Liver (tissue), 7 donors: ENCODE measurements at regions not wholly inside any gene's neighbourhood (a gene's known extent, or its start where the extent isn't known, plus 50 kb on each side); places are given as distances from the start of the nearest gene placed in this dataset.

Source experiments
- DNase-seq: peaks from one replicate; pipeline ENCODE4 v3.0.0-alpha.2; 2017; ENCODE audit warnings: low spot score
- H3K27ac ChIP-seq, 2 donors: one replicate each; pipeline ENCODE4 v1.7.0; 2013; ENCODE audit warnings: inconsistent platforms in 2 of 2, low read length in 2 of 2, control low read depth in 1 of 2, low read depth in 1 of 2, mild to moderate bottlenecking in 1 of 2
- H3K27me3 ChIP-seq, 4 donors: one replicate each; pipeline versions ENCODE4 v1.6.1 to v1.7.0; 2013; ENCODE audit warnings: low read length in 3 of 4, inconsistent platforms in 1 of 4, mild to moderate bottlenecking in 1 of 4, moderate library complexity in 1 of 4; ENCODE audit not compliant: control insufficient read depth in 4 of 4, insufficient read depth in 4 of 4
- H3K36me3 ChIP-seq, 4 donors: one replicate each; pipeline versions ENCODE4 v1.6.1 to v1.7.0; 2013; ENCODE audit warnings: low read length in 3 of 4, mild to moderate bottlenecking in 3 of 4, low read depth in 1 of 4, moderate library complexity in 1 of 4; ENCODE audit not compliant: control insufficient read depth in 4 of 4, insufficient read depth in 3 of 4
- H3K4me1 ChIP-seq, 4 donors: one replicate each; pipeline versions ENCODE4 v1.6.1 to v1.7.0; 2013; ENCODE audit warnings: low read length in 3 of 4, mild to moderate bottlenecking in 3 of 4, moderate library complexity in 1 of 4; ENCODE audit not compliant: control insufficient read depth in 4 of 4, insufficient read depth in 4 of 4
- H3K4me3 ChIP-seq, 3 donors: one replicate each; pipeline versions ENCODE4 v1.6.1 to v1.7.0; 2013; ENCODE audit warnings: low read length in 3 of 3, control low read depth in 1 of 3, low read depth in 1 of 3, mild to moderate bottlenecking in 1 of 3
- H3K9ac ChIP-seq, 2 donors: one replicate each; pipeline ENCODE4 v1.7.0; 2013; ENCODE audit warnings: low read length in 2 of 2, mild to moderate bottlenecking in 2 of 2, moderate library complexity in 2 of 2, control low read depth in 1 of 2, low read depth in 1 of 2
- H3K9me3 ChIP-seq, 4 donors: one replicate each; pipeline versions ENCODE4 v1.6.1 to v1.7.0; 2013; ENCODE audit warnings: low read length in 3 of 4; ENCODE audit not compliant: control insufficient read depth in 4 of 4
- ATF3 ChIP-seq: IDR thresholded peaks from 2 replicates; pipeline ENCODE4 v1.6.1; 2016; ENCODE audit warnings: antibody characterized with exemption
- EGR1 ChIP-seq, 2 donors: IDR thresholded peaks; 2 replicates each; pipeline ENCODE4 v1.6.1; 2016 to 2018; ENCODE audit warnings: antibody characterized with exemption in 2 of 2, low read depth in 2 of 2
- FOXA1 ChIP-seq: IDR thresholded peaks from 2 replicates; pipeline ENCODE4 v1.6.1; 2016; ENCODE audit warnings: antibody characterized with exemption
- FOXA2 ChIP-seq: IDR thresholded peaks from 2 replicates; pipeline ENCODE4 v1.6.1; 2016; ENCODE audit warnings: antibody characterized with exemption
- GABPA ChIP-seq, 2 donors: IDR thresholded peaks in 1 of 2; conservative IDR thresholded peaks in 1 of 2; 2 replicates each; pipeline ENCODE4 v1.6.1; 2016; ENCODE audit warnings: antibody characterized with exemption in 2 of 2, mild to moderate bottlenecking in 1 of 2, moderate library complexity in 1 of 2
- HNF4A ChIP-seq, 2 donors: conservative IDR thresholded peaks; 2 replicates each; pipeline ENCODE4 v1.6.1; 2016; ENCODE audit warnings: antibody characterized with exemption in 2 of 2, mild to moderate bottlenecking in 2 of 2
- HNF4G ChIP-seq: IDR thresholded peaks from 2 replicates; pipeline ENCODE4 v1.6.1; 2016; ENCODE audit warnings: antibody characterized with exemption
- JUND ChIP-seq, 2 donors: IDR thresholded peaks; 2 replicates each; pipeline ENCODE4 v1.6.1; 2016; ENCODE audit warnings: antibody characterized with exemption in 2 of 2
- MAX ChIP-seq: IDR thresholded peaks from 2 replicates; pipeline ENCODE4 v1.6.1; 2016; ENCODE audit warnings: antibody characterized with exemption
- NR2F2 ChIP-seq: IDR thresholded peaks from 2 replicates; pipeline ENCODE4 v1.6.1; 2016; ENCODE audit warnings: antibody characterized with exemption
- RAD21 ChIP-seq, 2 donors: IDR thresholded peaks; 2 replicates each; pipeline ENCODE4 v1.6.1; 2016; ENCODE audit warnings: antibody characterized with exemption in 2 of 2, mild to moderate bottlenecking in 2 of 2
- REST ChIP-seq: IDR thresholded peaks from 2 replicates; pipeline ENCODE4 v1.6.1; 2016; ENCODE audit warnings: antibody characterized with exemption, mild to moderate bottlenecking
- RXRA ChIP-seq, 2 donors: IDR thresholded peaks; 2 replicates each; pipeline ENCODE4 v1.6.1; 2017 to 2018; ENCODE audit warnings: antibody characterized with exemption in 2 of 2, mild to moderate bottlenecking in 1 of 2
- SP1 ChIP-seq: IDR thresholded peaks from 2 replicates; pipeline ENCODE4 v1.6.1; 2018; ENCODE audit warnings: antibody characterized with exemption, mild to moderate bottlenecking
- TAF1 ChIP-seq: conservative IDR thresholded peaks from 2 replicates; pipeline ENCODE4 v1.6.1; 2016; ENCODE audit warnings: antibody characterized with exemption, mild to moderate bottlenecking
- YY1 ChIP-seq: IDR thresholded peaks from 2 replicates; pipeline ENCODE4 v1.6.1; 2016; ENCODE audit warnings: antibody characterized with exemption, mild to moderate bottlenecking
- ZBTB33 ChIP-seq: IDR thresholded peaks from 2 replicates; pipeline ENCODE4 v1.6.1; 2016; ENCODE audit warnings: antibody characterized with exemption
- WGBS: extraction: QIAGEN DNeasy Blood & Tissue Kit; methylation state at CpG from one replicate; pipeline ENCODE4 v1.1.7; 2013; 5-methylcytosine and 5-hydroxymethylcytosine counted together
- donor health status: healthy.
- donor health status: healthy.
- donor health status: healthy.
- donor health status: healthy.

- no peak for TF ChIP-seq ZBTB33
Observed at GRCh38 chr1:195462152-195462551, 1146.1 kb downstream of the KCNT2 start (continued).

GRCh38 chr1:195458365-195458764 is 1149.9 kb downstream of the KCNT2 start:
- H3K9ac ChIP-seq = no peak overlapping the region
- DNase-seq = no peak
- H3K27me3 ChIP-seq = no peaks in the 10 kb centered on the region
- no peaks in the 10 kb centered on the region for H3K4me1 ChIP-seq
- no peaks in the 10 kb centered on the region for H3K36me3 ChIP-seq
- TF ChIP-seq NR2F2 = no peak
- TF ChIP-seq RXRA (IDR thresholded peaks at IDR 0.05) = no peak
- TF ChIP-seq REST = no peak
- no peak for TF ChIP-seq HNF4G
- no peak for TF ChIP-seq ATF3
- no peak for TF ChIP-seq TAF1
- H3K4me3 ChIP-seq = no peak overlapping the region
- no peak overlapping the region for H3K27ac ChIP-seq
- H3K9me3 ChIP-seq = no peaks in the 10 kb centered on the region

GRCh38 chr1:195450794-195451193 is 1157.4 kb downstream of the KCNT2 start:
- Histone ChIP-seq H3K4me1 (no peaks in the 10 kb centered on the region), H3K4me3 (no peak overlapping the region), H3K9me3 (peaks cover 0 to 4% (median 0%) of the 10 kb centered on the region in 4 donors), H3K27ac (no peak overlapping the region), H3K27me3 (no peaks in the 10 kb centered on the region), H3K36me3 (no peaks in the 10 kb centered on the region), H3K9ac (no peak overlapping the region)
- no peak for DNase-seq
- WGBS = 62% methylated on average over 2 of the region's 2 CpGs
- TF ChIP-seq MAX (no peak), SP1 (no peak), HNF4G (no peak), HNF4A (conservative IDR thresholded peaks at IDR 0.05) (no peak), YY1 (no peak), FOXA2 (no peak), ZBTB33 (no peak), GABPA (IDR thresholded peaks at IDR 0.05 in 1 of 2, conservative IDR thresholded peaks at IDR 0.05 in 1 of 2) (no peak), EGR1 (IDR thresholded peaks at IDR 0.05; ENCODE audit: low read depth in 2 of 2) (no peak), RXRA (IDR thresholded peaks at IDR 0.05) (no peak), JUND (IDR thresholded peaks at IDR 0.05) (no peak), RAD21 (IDR thresholded peaks at IDR 0.05) (no peak), NR2F2 (no peak), ATF3 (no peak), REST (no peak), FOXA1 (no peak)
